HG02610 (cell line): ENCODE measurements at regions not wholly inside any gene's neighbourhood (a gene's known extent, or its start where the extent isn't known, plus 50 kb on each side); places are given as distances from the start of the nearest gene placed in this dataset.
"Not testable (repeated sequence)": the region's sequence is repeated elsewhere in the genome, so short reads cannot be mapped to it uniquely, and the experiment has no call there.

Experiments used
- ATAC-seq: cut with Tn5 transposase; IDR thresholded peaks from one replicate; pipeline ENCODE4 v1.9.1; 2021; ENCODE audit warnings: mild to moderate bottlenecking, moderate library complexity; ENCODE audit not compliant: unreplicated experiment

DNA sequence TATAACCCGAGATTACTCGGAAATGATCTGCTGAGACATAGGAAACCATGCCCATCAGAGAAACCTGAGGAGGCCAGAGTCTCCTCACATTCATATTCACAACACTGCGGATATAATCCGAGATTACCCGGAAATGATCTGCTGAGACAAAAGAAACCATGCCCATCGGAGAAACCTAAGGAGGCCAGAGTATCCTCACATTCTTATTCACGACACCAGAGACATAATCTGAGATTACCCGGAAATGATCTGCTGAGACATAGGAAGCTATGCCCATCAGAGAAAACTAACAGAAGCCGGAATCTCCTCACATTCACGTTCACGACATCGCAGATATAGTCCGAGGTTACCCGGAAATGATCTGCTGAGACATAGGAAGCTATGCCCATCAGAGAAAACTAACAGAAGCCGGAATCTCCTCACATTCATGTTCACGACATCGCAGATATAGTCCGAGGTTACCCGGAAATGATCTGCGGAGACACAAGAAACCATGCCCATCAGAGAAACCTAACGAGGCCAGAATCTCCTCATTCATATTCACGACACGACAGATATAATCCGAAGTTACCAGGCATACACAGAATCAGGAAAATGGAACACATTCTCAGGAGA is 422.3 kb upstream of the AKR1E2 start:
- no peak for ATAC-seq

DNA sequence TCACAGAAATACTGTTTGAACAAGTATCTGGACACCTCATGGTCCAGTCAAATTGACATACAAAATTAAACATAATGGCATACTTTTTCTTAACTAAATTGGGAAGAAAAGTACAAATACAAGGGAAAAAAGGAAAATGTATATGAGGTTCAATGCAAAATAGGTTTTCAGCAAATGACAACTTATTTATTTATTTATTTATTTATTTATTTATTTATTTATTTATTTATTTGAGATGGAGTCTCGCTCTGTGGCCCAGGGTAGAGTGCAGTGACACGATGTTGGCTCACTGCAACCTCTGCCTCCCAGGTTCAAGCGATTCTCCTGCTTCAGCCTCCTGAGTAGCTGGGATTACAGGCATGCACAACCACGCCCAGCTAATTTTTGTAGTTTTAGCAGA is 424.9 kb upstream of the AKR1E2 start:
- not testable (repeated sequence) for ATAC-seq

- no peak for ATAC-seq
These were observed 426.5 kb upstream of the AKR1E2 start for GRCh38 chr10:4399556-4399955.

DNA sequence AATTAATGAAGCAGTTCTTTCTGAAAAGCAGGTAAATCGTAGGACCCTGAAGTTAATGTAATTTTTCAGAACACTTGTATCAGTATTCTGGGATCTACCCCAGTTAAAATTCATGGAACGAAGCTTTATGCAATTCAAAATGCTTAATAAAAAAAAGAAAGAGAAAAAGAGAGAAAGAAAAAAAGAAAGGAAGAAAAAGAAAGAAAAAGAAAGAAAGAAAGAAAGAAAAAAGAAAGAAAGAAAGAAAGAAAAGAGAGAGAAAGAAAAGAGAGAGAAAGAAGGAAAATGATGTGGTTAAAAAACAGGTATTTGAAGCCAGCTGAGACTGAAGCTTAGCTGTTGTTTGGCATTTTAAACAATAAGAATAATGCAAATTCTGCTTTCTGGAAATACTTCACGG is 427.4 kb upstream of the AKR1E2 start:
- no peak for ATAC-seq

DNA sequence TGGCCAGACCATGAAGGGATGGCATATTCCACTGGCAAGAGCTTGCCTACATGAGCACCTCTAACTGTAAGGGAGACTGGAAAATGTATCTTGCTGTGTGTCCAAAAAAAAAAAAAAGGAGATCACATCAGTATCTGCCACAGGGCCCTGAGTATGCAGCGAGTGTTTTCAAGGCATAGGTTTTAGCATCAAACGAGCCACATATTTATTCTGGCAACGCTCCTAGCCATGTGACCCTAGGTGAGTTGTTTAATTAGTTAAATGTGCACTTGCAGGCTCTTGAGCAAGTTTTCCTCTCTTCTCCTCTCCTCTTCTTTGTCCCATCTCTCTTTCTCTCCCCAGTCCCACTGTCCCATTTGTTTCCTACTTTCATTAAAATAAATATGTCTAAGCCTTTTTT is 428.7 kb upstream of the AKR1E2 start:
- no peak for ATAC-seq

- no peak for ATAC-seq
These were observed 429.4 kb upstream of the AKR1E2 start for GRCh38 chr10:4396401-4397283.

GRCh38 chr10:4395731-4396130 is 430.3 kb upstream of the AKR1E2 start:
- ATAC-seq: no peak

DNA sequence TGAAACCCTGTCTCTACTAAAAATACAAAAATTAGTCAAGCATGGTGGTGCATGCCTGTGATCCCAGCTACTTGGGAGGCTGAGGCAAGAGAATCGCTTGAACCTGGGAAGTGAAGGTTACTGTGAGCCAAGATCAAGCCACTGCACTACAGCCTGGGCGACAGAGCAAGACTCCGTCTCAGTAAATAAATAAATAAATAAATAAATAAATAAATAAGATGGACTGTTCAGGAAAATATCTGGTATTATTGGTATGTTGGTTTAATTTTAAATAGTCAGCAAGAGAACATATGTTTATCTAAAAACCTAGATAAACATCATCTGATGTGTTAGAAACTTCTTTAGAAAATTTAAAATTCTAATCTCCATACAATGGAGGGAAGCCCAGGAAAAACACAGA is 431.6 kb upstream of the AKR1E2 start:
- ATAC-seq: not testable (repeated sequence)

- ATAC-seq: no peak
These were observed 434.3 kb upstream of the AKR1E2 start for GRCh38 chr10:4391683-4392082.

GRCh38 chr10:4390219-4390618 is 435.8 kb upstream of the AKR1E2 start:
- ATAC-seq: no peak

DNA sequence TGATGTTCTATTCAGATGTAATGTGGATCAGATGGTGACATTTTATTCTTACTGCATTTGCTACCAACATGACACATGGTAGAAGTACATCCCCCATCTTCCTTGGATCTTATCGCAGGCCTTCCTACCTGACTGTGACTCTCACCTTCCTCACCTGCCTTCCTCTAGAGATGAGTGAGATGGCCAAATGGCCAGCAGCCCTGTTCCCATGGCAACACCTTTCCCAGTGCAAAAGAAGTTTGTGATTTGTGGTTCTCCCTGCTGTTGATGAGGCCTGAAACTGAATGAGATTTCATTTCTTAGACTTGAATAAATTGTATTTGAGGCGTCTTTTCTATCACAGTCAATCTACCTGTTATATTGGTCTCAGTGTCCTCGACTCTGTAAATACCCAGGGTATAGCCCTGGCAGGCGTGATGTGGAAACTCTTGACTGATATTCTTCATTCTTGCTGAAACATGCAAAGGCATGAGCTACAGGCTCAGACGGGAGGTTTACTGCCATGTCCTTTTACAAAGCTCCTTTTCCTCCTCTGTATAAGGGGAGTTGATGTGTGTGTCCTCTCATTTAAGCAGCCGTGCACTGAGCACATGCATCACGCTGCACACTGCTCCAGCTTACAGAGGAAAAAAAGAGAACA is 440.7 kb upstream of the AKR1E2 start:
- no peak for ATAC-seq

GRCh38 chr10:4384245-4384644 is 441.8 kb upstream of the AKR1E2 start:
- ATAC-seq: no peak

DNA sequence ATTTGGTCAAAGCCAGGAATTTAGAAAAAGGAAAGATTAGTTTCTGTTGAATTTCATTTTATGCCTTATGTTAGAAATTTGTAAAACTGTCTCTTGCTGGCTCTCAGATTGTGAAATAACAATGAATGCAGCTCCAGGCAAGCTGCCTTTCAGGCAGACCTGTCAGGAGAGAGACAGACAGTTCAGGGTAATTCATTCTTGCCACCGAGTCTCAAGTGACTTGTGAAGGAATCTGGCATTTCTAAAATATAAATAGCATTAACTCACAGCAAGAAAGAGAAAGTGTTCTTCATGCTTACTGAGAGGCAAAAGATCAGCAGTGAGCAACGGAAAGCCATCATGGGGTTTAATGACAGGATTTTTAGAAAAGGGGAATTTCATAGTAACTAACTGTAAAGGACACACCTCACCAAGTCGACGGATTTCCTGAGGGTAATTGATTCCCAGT is 442.3 kb upstream of the AKR1E2 start:
- ATAC-seq: no peak

- no peak for ATAC-seq
These were observed 443.2 kb upstream of the AKR1E2 start for GRCh38 chr10:4382811-4383210.

- no peak for ATAC-seq
These were observed 452.4 kb upstream of the AKR1E2 start for GRCh38 chr10:4373612-4374011.

DNA sequence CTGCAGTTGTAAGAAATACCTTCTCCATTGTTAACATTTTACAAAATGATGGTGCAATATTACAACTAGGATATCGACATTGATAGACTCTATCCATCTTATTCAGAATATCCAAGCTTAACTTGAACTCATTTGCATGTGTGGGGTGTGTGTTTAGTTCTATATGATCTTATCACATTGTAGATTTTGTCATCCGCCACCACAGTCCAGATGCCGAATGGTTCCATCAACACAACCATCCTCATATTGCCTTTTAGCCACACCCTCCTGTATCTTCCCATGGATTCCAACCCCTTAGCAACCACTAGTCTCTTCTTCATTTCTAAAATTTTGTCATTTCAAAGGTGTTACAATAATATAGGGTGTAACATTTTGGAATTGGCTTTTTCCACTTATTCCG is 452.9 kb upstream of the AKR1E2 start:
- no peak for ATAC-seq

GRCh38 chr10:4372601-4373000 is 453.4 kb upstream of the AKR1E2 start:
- no peak for ATAC-seq

- ATAC-seq: no peak
These were observed 454.2 kb upstream of the AKR1E2 start for GRCh38 chr10:4371691-4372295.

DNA sequence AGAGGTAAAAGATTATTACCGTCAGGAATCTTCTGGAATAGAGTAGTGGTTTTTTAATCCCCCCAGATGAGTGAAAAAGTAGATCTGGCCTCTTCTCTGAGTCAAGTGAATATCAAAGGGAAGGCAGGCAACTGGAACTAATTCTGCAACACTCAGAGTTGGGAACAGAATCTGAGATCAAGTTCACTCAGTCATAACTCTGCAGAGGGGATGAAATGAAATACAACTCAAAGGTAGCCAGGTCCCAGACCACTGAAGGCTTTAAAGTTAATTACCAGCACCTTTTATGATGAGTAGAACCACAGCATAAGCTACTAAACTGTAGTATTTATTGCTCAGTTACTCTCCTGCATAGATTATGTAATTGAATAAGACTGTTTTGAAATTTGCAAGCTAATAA is 455.6 kb upstream of the AKR1E2 start:
- no peak for ATAC-seq

DNA sequence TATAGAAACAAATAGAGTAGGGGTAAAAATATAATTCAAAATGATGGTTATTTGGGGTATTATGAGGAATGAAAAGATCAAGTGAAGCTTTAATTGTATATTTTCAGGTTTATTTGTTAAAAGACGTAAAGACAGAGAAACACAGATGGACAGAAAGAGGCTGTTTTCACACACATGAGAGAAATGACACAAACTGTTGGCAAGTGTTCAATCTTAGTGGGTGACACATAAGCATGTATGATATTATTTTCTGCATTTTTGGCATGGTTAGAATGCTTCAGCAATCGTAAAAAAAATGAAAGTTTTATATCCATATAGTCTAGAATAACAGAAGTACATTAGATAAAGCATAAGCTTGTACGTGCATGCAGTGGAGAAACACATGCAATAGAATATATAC is 464.4 kb upstream of the AKR1E2 start:
- ATAC-seq: no peak

DNA sequence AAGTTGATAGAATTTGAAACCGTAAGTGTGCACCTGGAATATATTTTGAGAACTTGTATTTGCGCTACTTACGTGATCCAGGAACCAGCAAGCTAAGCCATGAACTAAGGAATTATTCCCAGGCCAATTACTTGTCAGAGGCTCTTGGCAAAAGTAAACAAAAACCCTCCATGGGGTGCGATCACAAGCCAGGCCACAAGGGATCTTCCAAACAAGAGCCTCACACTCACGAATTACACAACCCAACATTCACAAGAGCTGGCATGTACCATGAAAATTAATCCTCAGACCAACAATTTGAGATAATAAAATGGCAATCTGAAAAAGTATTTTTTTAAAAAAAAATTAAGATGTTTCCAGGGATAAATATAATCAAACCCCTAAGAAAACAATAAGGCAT is 467.0 kb upstream of the AKR1E2 start:
- no peak for ATAC-seq

- no peak for ATAC-seq
These were observed 468.1 kb upstream of the AKR1E2 start for GRCh38 chr10:4357911-4358310.
